HFFc6 (cell line): ENCODE measurements at regions not wholly inside any gene's neighbourhood (a gene's known extent, or its start where the extent isn't known, plus 50 kb on each side); places are given as distances from the start of the nearest gene placed in this dataset.

Experiments
- DNase-seq: peaks from one replicate; pipeline ENCODE4 v3.0.0-alpha.2; 2018
- H3K27ac Mint-ChIP-seq: 2 replicates; pipeline ENCODE4 v1.8.0; 2020; ENCODE audit warnings: mild to moderate bottlenecking, mixed read lengths
- H3K27me3 Mint-ChIP-seq: 2 replicates; pipeline ENCODE4 v1.8.0; 2021; ENCODE audit warnings: mild to moderate bottlenecking, moderate library complexity, mixed read lengths; ENCODE audit not compliant: insufficient read depth
- H3K36me3 Mint-ChIP-seq: 2 replicates; pipeline ENCODE4 v1.8.0; 2021; ENCODE audit warnings: low read depth, mixed read lengths
- H3K4me1 Mint-ChIP-seq: 2 replicates; pipeline ENCODE4 v1.8.0; 2020; ENCODE audit warnings: low read depth, mixed read lengths
- H3K4me3 Mint-ChIP-seq: 2 replicates; pipeline ENCODE4 v1.8.0; 2020; ENCODE audit warnings: mild to moderate bottlenecking, moderate library complexity, mixed read lengths
- H3K9me3 Mint-ChIP-seq: 2 replicates; pipeline ENCODE4 v1.8.0; 2020; ENCODE audit warnings: mild to moderate bottlenecking, mixed read lengths
- TF ChIP-seq, protein P1 (sequence below): fragments of 200-600 bp; sonication (generic); IDR thresholded peaks from 2 replicates; pipeline ENCODE4 v1.5.0; 2021; ENCODE audit warnings: antibody characterized with exemption, mild to moderate bottlenecking

DNA sequence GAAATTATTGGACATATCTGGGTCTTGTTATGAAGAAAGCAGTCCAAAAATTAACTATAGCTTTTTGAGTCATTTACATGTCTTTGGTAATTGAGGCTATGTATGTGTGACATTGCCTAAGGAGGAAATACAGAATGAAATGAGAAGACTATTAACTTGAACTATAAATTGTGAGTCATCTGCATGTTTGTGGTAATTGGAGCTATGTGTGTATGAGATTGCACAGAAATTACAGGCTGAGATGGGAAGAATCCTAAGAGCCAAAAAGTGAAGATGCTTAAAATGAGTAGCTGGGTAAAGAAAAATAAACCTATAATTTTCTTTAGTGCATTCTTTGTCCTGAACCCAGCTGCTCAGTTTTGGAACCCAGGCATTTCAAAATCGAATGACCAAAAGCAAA is 747.6 kb upstream of the EDIL3 start:
- Mint-ChIP-seq H3K36me3 (no peaks in the 10 kb centered on the region), H3K4me1 (no peaks in the 10 kb centered on the region), H3K27me3 (no peaks in the 10 kb centered on the region), H3K9me3 (peaks cover 25% of the 10 kb centered on the region), H3K27ac (no peak overlapping the region), H3K4me3 (no peak overlapping the region)
- DNase-seq = no peak
- TF ChIP-seq, protein P1, sequence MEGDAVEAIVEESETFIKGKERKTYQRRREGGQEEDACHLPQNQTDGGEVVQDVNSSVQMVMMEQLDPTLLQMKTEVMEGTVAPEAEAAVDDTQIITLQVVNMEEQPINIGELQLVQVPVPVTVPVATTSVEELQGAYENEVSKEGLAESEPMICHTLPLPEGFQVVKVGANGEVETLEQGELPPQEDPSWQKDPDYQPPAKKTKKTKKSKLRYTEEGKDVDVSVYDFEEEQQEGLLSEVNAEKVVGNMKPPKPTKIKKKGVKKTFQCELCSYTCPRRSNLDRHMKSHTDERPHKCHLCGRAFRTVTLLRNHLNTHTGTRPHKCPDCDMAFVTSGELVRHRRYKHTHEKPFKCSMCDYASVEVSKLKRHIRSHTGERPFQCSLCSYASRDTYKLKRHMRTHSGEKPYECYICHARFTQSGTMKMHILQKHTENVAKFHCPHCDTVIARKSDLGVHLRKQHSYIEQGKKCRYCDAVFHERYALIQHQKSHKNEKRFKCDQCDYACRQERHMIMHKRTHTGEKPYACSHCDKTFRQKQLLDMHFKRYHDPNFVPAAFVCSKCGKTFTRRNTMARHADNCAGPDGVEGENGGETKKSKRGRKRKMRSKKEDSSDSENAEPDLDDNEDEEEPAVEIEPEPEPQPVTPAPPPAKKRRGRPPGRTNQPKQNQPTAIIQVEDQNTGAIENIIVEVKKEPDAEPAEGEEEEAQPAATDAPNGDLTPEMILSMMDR = no peak

- Mint-ChIP-seq H3K4me1 (no peaks in the 10 kb centered on the region), H3K4me3 (no peak overlapping the region), H3K27ac (no peak overlapping the region), H3K27me3 (no peaks in the 10 kb centered on the region; the same call in 1 of the 2 replicates), H3K36me3 (no peaks in the 10 kb centered on the region), H3K9me3 (peaks cover 21% of the 10 kb centered on the region)
- DNase-seq = no peak
- TF ChIP-seq, protein P1 = no peak
These were observed 755.8 kb upstream of the EDIL3 start for GRCh38 chr5:85140471-85140870.

DNA sequence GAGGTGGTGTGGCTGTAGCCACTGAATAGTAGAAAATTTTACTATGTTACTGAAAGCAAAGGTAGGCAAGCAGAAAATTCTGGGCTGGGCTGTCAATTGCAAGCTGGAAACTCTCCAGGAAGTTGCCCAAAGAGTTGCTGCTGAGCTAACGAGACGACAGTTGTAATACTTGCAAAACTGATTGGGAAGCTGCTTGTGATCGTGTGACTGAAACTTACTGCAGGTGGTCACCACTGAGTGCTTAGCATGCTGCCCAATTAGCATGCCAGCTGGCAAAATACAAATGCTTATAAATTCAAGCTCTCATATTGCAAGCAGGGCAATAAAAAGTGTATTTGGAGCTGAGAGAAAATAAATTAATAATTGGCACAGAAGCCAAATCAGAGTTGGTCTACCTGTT is 758.5 kb upstream of the EDIL3 start:
- H3K9me3 Mint-ChIP-seq = peaks cover 19% of the 10 kb centered on the region
- DNase-seq = no peak
- no peak overlapping the region for H3K4me3 Mint-ChIP-seq
- H3K27ac Mint-ChIP-seq = no peak overlapping the region
- no peaks in the 10 kb centered on the region for H3K36me3 Mint-ChIP-seq
- H3K27me3 Mint-ChIP-seq = no peaks in the 10 kb centered on the region; the same call in 1 of the 2 replicates
- no peaks in the 10 kb centered on the region for H3K4me1 Mint-ChIP-seq
- TF ChIP-seq, protein P1 = no peak

GRCh38 chr5:85148701-85149100 is 764.0 kb upstream of the EDIL3 start:
- Mint-ChIP-seq H3K9me3 (peaks cover 16% of the 10 kb centered on the region), H3K4me1 (no peaks in the 10 kb centered on the region), H3K27me3 (no peaks in the 10 kb centered on the region; the same call in 1 of the 2 replicates), H3K4me3 (no peak overlapping the region), H3K27ac (no peak overlapping the region), H3K36me3 (no peaks in the 10 kb centered on the region)
- no peak for DNase-seq
- TF ChIP-seq, protein P1 = no peak

- H3K9me3 Mint-ChIP-seq = peaks cover 41% of the 10 kb centered on the region
- TF ChIP-seq, protein P1 = no peak
- DNase-seq = no peak
- no peak overlapping the region for H3K27ac Mint-ChIP-seq
- no peaks in the 10 kb centered on the region; the same call in 1 of the 2 replicates for H3K27me3 Mint-ChIP-seq
- no peaks in the 10 kb centered on the region for H3K36me3 Mint-ChIP-seq
- no peaks in the 10 kb centered on the region for H3K4me1 Mint-ChIP-seq
- H3K4me3 Mint-ChIP-seq = no peak overlapping the region
These were observed 774.7 kb upstream of the EDIL3 start for GRCh38 chr5:85159395-85159794.

DNA sequence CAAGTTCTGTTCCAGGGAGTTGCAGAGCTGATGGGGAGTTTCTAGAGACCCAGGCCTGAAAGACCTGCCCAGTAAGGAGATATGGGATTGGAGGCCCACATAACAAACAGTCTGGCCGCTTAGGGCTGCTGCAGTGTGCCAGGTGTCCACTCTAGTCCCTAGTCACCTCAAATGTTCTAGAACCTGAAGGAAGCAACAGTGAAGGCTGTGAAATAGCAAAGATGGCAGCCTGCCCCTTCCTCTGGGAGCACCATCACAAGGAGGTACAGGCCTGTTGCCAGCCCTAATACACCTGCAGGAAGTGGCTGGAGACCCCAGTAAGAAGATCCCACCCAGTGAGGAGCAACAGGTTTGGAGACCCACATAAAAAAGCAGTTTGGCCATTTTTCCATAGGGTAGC is 783.8 kb upstream of the EDIL3 start:
- no peaks in the 10 kb centered on the region for H3K4me1 Mint-ChIP-seq
- H3K36me3 Mint-ChIP-seq = no peaks in the 10 kb centered on the region
- no peak overlapping the region for H3K27ac Mint-ChIP-seq
- TF ChIP-seq, protein P1 = no peak
- H3K4me3 Mint-ChIP-seq = no peak overlapping the region
- no peaks in the 10 kb centered on the region for H3K27me3 Mint-ChIP-seq
- peaks cover 51% of the 10 kb centered on the region for H3K9me3 Mint-ChIP-seq
- DNase-seq = no peak
